GM06990 (cell line): ENCODE measurements at regions not wholly inside any gene's neighbourhood (a gene's known extent, or its start where the extent isn't known, plus 50 kb on each side); places are given as distances from the start of the nearest gene placed in this dataset.

Experiments
- DNase-seq: peaks from one replicate; pipeline ENCODE4 v3.0.0-alpha.2; 2011; ENCODE audit not compliant: insufficient read length; ENCODE audit errors: extremely low read depth
- H3K27me3 ChIP-seq: replicated peaks from 2 replicates; pipeline ENCODE4 v1.6.0; 2011; ENCODE audit warnings: low read length; ENCODE audit not compliant: control insufficient read depth, insufficient read depth
- H3K36me3 ChIP-seq: 2 replicates; pipeline ENCODE4 v1.5.1; 2011; ENCODE audit warnings: low read length; ENCODE audit not compliant: control insufficient read depth, insufficient read depth
- H3K4me3 ChIP-seq: replicated peaks from 2 replicates; pipeline ENCODE4 v1.5.1; 2011; ENCODE audit warnings: low read depth, mild to moderate bottlenecking, control low read depth, low read length
- TF ChIP-seq, protein P1 (sequence below): IDR thresholded peaks from 2 replicates; pipeline ENCODE4 v1.5.1; 2011; ENCODE audit warnings: low read length, control low read depth, mild to moderate bottlenecking, inconsistent platforms; ENCODE audit not compliant: insufficient read depth, poor library complexity, severe bottlenecking

- TF ChIP-seq, protein P1, sequence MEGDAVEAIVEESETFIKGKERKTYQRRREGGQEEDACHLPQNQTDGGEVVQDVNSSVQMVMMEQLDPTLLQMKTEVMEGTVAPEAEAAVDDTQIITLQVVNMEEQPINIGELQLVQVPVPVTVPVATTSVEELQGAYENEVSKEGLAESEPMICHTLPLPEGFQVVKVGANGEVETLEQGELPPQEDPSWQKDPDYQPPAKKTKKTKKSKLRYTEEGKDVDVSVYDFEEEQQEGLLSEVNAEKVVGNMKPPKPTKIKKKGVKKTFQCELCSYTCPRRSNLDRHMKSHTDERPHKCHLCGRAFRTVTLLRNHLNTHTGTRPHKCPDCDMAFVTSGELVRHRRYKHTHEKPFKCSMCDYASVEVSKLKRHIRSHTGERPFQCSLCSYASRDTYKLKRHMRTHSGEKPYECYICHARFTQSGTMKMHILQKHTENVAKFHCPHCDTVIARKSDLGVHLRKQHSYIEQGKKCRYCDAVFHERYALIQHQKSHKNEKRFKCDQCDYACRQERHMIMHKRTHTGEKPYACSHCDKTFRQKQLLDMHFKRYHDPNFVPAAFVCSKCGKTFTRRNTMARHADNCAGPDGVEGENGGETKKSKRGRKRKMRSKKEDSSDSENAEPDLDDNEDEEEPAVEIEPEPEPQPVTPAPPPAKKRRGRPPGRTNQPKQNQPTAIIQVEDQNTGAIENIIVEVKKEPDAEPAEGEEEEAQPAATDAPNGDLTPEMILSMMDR = no peak
- Histone ChIP-seq H3K27me3 (no peaks in the 10 kb centered on the region), H3K4me3 (no peak overlapping the region), H3K36me3 (no peaks in the 10 kb centered on the region)
- DNase-seq = no peak
Observed at GRCh38 chr3:28727307-28727706, 378.7 kb upstream of the AZI2 start.

- H3K27me3 ChIP-seq = no peaks in the 10 kb centered on the region
- DNase-seq = no peak
- no peak overlapping the region for H3K4me3 ChIP-seq
- no peaks in the 10 kb centered on the region for H3K36me3 ChIP-seq
- TF ChIP-seq, protein P1 = no peak
Observed at GRCh38 chr3:28738425-28738824, 389.8 kb upstream of the AZI2 start.

DNA sequence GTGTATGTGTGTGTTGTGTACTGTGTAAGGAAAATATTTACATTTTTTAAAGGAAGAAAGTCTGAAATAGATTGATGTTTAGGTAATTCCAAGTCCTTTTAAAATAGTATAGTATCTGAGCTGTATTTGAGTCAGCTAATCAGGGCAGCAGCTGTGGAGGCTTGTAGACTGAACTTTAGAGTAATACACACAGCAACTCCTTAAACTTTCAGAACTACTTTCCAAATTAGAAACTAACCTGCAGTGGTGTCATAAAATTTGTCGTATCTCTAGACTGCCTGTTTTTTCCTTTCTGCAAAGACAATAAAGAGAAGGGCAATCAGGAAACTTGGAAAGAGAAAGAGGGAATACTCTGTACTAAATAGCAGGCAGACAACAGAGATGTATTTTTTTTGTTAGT lies 391.0 kb upstream of the AZI2 start:
- no peak for DNase-seq
- Histone ChIP-seq H3K36me3 (no peaks in the 10 kb centered on the region), H3K27me3 (no peaks in the 10 kb centered on the region), H3K4me3 (no peak overlapping the region)
- TF ChIP-seq, protein P1 = no peak

- no peak overlapping the region for H3K4me3 ChIP-seq
- H3K27me3 ChIP-seq = no peaks in the 10 kb centered on the region
- no peaks in the 10 kb centered on the region for H3K36me3 ChIP-seq
- TF ChIP-seq, protein P1 = no peak
- no peak for DNase-seq
Observed at GRCh38 chr3:28743271-28743670, 394.6 kb upstream of the AZI2 start.

GRCh38 chr3:28743831-28744230 lies 395.2 kb upstream of the AZI2 start:
- TF ChIP-seq, protein P1 = no peak
- H3K4me3 ChIP-seq = no peak overlapping the region
- no peaks in the 10 kb centered on the region for H3K36me3 ChIP-seq
- H3K27me3 ChIP-seq = no peaks in the 10 kb centered on the region
- no peak for DNase-seq

- TF ChIP-seq, protein P1 = no peak
- Histone ChIP-seq H3K4me3 (no peak overlapping the region), H3K27me3 (no peaks in the 10 kb centered on the region), H3K36me3 (no peaks in the 10 kb centered on the region)
- DNase-seq = no peak
Observed at GRCh38 chr3:28745436-28745835, 396.8 kb upstream of the AZI2 start.
